ENCODE measurements at regions not wholly inside any gene's neighbourhood (a gene's known extent, or its start where the extent isn't known, plus 50 kb on each side); places are given as distances from the start of the nearest gene placed in this dataset.

- Histone ChIP-seq H3K4me1 (no peaks in the 10 kb centered on the region), H3K9me3 (no peaks in the 10 kb centered on the region), H3K4me3 (no peak overlapping the region), H3K36me3 (no peaks in the 10 kb centered on the region), H3K27ac (no peak overlapping the region), H3K27me3 (no peaks in the 10 kb centered on the region)
- intact Hi-C loops (cut with DNase I), result no loop called here
- no peak for TF ChIP-seq CTCF (IDR thresholded peaks at IDR 0.05)
- no peak for DNase-seq (ENCODE audit: low spot score in 2 of 2)
Measured at GRCh38 chr6:126202707-126203106, 137.2 kb upstream of the CENPW start.

GRCh38 chr6:126204126-126204525, 135.8 kb upstream of the CENPW start:
- intact Hi-C loops (cut with DNase I), result no loop called here
- no peak for DNase-seq (ENCODE audit: low spot score in 2 of 2)
- H3K27me3 ChIP-seq, result no peaks in the 10 kb centered on the region
- no peaks in the 10 kb centered on the region for H3K9me3 ChIP-seq
- no peak overlapping the region for H3K27ac ChIP-seq
- H3K36me3 ChIP-seq, result no peaks in the 10 kb centered on the region
- no peak for TF ChIP-seq CTCF (IDR thresholded peaks at IDR 0.05)
- no peak overlapping the region for H3K4me3 ChIP-seq
- H3K4me1 ChIP-seq, result no peaks in the 10 kb centered on the region

- no peak overlapping the region for H3K4me3 ChIP-seq
- no peak for TF ChIP-seq CTCF (IDR thresholded peaks at IDR 0.05)
- no peaks in the 10 kb centered on the region for H3K9me3 ChIP-seq
- no peaks in the 10 kb centered on the region for H3K4me1 ChIP-seq
- H3K27me3 ChIP-seq, result no peaks in the 10 kb centered on the region
- H3K27ac ChIP-seq, result no peak overlapping the region
- DNase-seq (ENCODE audit: low spot score in 2 of 2), result no peak
- intact Hi-C loops (cut with DNase I), result no loop called here
- H3K36me3 ChIP-seq, result no peaks in the 10 kb centered on the region
Measured at GRCh38 chr6:126204598-126204997, 135.3 kb upstream of the CENPW start.

- intact Hi-C loops (cut with DNase I), result no loop called here
- TF ChIP-seq CTCF (IDR thresholded peaks at IDR 0.05), result no peak
- H3K36me3 ChIP-seq, result no peaks in the 10 kb centered on the region
- no peak for DNase-seq (ENCODE audit: low spot score in 2 of 2)
- H3K27me3 ChIP-seq, result no peaks in the 10 kb centered on the region
- H3K9me3 ChIP-seq, result no peaks in the 10 kb centered on the region
- no peak overlapping the region for H3K4me3 ChIP-seq
- H3K27ac ChIP-seq, result no peak overlapping the region
- H3K4me1 ChIP-seq, result no peaks in the 10 kb centered on the region
Measured at GRCh38 chr6:126206504-126207246, 133.2 kb upstream of the CENPW start.

GRCh38 chr6:126210398-126211075, 129.4 kb upstream of the CENPW start:
- TF ChIP-seq CTCF (IDR thresholded peaks at IDR 0.05), result no peak
- Histone ChIP-seq H3K4me3 (no peak overlapping the region), H3K9me3 (no peaks in the 10 kb centered on the region), H3K27ac (no peak overlapping the region), H3K36me3 (no peaks in the 10 kb centered on the region), H3K4me1 (no peaks in the 10 kb centered on the region), H3K27me3 (no peaks in the 10 kb centered on the region)
- intact Hi-C loops (cut with DNase I), result no loop called here
- no peak for DNase-seq (ENCODE audit: low spot score in 2 of 2)
